LNCaP clone FGC (cell line): ENCODE measurements at regions not wholly inside any gene's neighbourhood (a gene's known extent, or its start where the extent isn't known, plus 50 kb on each side); places are given as distances from the start of the nearest gene placed in this dataset.
"Not testable (repeated sequence)": the region's sequence is repeated elsewhere in the genome, so short reads cannot be mapped to it uniquely, and the experiment has no call there.

Source experiments
- DNase-seq: peaks from one replicate; pipeline ENCODE4 v3.0.0-alpha.2; 2011; ENCODE audit warnings: low read depth
- H3K4me3 ChIP-seq: 2 replicates; pipeline ENCODE4 v1.5.1; 2011; ENCODE audit warnings: mild to moderate bottlenecking, low read depth, low read length, control low read depth
- CTCF ChIP-seq: IDR thresholded peaks from 2 replicates; pipeline ENCODE4 v1.5.1; 2012; ENCODE audit warnings: mild to moderate bottlenecking; ENCODE audit not compliant: control insufficient read depth, insufficient read depth; ENCODE audit errors: extremely low read depth

GRCh38 chr1:96887501-96887900 is 165.9 kb downstream of the PTBP2 start:
- no peak for TF ChIP-seq CTCF
- DNase-seq, result no peak
- H3K4me3 ChIP-seq, result no peak overlapping the region

- H3K4me3 ChIP-seq, result no peak overlapping the region
- no peak for DNase-seq
- TF ChIP-seq CTCF, result no peak
Measured at GRCh38 chr1:96901783-96902363, 180.3 kb downstream of the PTBP2 start.

GRCh38 chr1:96912248-96912647 is 190.7 kb downstream of the PTBP2 start:
- no peak for TF ChIP-seq CTCF
- no peak overlapping the region for H3K4me3 ChIP-seq
- DNase-seq, result no peak

- not testable (repeated sequence) for DNase-seq, H3K4me3 ChIP-seq
Measured at GRCh38 chr1:96915701-96916100, 194.1 kb downstream of the PTBP2 start.

GRCh38 chr1:96918406-96918805 is 196.8 kb downstream of the PTBP2 start:
- no peak for DNase-seq
- no peak for TF ChIP-seq CTCF
- no peak overlapping the region for H3K4me3 ChIP-seq

GRCh38 chr1:96922181-96922580 is 200.6 kb downstream of the PTBP2 start:
- no peak for TF ChIP-seq CTCF
- DNase-seq, result no peak
- H3K4me3 ChIP-seq, result no peak overlapping the region

- H3K4me3 ChIP-seq, result no peak overlapping the region
- TF ChIP-seq CTCF, result no peak
- DNase-seq, result no peak
Measured at GRCh38 chr1:96923753-96924152, 202.2 kb downstream of the PTBP2 start.
